HK-2 (cell line): ENCODE measurements at regions not wholly inside any gene's neighbourhood (a gene's known extent, or its start where the extent isn't known, plus 50 kb on each side); places are given as distances from the start of the nearest gene placed in this dataset.
"Not testable (repeated sequence)": the region's sequence is repeated elsewhere in the genome, so short reads cannot be mapped to it uniquely, and the experiment has no call there.

Experiments used
- DNase-seq: peaks from one replicate; pipeline ENCODE4 v3.0.0-alpha.2; 2018; ENCODE audit not compliant: unreplicated experiment

GRCh38 chr14:61602003-61602732 is 93.1 kb upstream of the HIF1A start:
- DNase-seq, result no peak

GRCh38 chr14:61602733-61603077 is 92.6 kb upstream of the HIF1A start:
- no peak for DNase-seq

GRCh38 chr14:61603736-61604135 is 91.6 kb upstream of the HIF1A start:
- DNase-seq, result no peak

GRCh38 chr14:61607570-61608244 is 87.6 kb upstream of the HIF1A start:
- DNase-seq, result no peak

DNA sequence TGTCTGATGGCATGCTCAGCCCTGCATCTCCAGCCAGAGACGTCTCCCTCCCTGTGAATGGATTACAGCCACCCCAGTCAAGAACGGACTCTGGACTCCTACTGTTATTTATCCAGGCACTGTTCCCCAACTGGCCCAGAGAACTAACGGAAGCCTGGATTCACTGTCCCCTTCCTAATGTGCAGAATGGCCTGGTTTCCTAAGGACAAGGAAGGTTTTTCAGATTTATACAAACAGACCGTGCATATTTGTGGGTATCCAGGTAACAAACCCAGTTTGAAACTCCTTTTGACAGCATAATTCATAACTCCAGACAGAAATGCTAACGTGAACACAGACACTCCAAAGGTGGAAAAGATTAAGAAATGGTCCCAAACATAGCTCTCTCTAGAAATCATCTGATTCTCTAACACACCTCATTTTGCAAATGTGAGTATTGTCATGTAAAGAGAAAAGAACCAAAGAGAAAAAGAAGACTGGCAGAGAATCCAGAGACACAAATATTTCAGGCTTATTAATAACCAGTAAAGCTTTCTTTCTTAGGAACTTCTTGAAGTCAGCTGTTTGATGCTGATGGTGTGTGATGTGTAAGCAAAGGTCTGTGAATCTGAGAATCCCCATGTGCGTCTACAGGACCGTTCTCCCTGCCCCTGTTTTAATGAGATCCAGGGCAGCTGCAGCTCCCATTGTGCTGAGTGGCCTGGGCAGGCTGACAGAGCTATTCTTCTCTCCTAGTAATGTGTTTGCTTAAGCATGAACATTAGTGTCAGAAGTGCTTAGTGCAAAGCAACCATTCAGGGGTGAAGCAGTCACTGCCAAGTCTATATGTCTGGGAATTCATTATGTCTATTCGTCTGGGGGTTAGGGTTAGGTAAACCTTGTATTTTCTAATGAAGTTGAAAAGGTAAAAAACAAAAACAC is 86.8 kb upstream of the HIF1A start:
- DNase-seq, result no peak

DNA sequence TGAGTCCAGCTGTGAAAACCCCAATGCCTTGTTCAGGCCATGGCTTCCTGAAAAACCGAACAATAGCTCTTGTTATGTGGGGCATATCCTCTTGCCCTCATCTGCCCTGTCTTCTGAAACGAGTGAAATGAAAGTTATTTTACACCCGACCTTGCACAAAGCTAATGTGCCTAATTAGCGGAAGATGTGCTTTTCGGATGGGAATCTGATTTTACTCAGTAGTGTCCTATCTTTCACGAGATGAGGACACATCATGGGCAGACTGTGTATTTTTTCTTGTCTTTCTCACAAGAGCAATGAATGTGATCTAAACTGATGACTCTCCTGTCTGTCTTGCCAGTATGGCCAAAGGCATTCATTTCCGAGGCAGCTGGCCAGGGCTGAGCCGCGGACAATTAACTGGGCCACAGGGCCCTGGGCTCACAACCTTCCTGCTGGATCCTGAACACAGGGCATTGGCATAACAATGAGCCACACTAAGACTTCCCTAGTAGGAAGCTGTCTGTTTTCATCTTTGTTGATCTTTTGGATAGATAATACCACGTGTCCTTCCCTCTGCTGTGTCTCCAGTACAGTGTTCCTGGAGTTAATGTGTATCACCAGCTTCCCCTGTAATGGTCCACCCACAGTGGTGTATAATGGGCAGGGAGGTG is 86.0 kb upstream of the HIF1A start:
- DNase-seq, result no peak

DNA sequence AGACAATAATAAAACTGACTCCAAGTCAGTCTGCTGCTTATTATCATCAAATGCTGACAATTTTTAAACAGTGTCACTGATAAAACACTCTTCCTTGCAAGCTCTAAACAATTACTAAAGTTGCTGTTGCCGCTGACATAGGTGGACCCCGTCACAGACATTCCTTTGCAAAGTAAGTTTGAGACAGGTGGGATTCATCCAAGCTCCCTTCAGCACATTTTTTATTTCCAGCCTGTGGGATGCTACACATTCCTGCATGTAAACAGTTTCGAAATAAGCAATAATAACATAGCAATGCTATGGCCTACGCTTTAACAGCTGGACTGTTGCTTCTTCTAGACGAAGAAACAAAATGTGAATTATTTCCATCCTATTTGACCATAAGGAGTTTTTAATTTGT is 85.4 kb upstream of the HIF1A start:
- no peak for DNase-seq

GRCh38 chr14:61610900-61611299 is 84.4 kb upstream of the HIF1A start:
- no peak for DNase-seq

- DNase-seq, result no peak
These were observed 83.3 kb upstream of the HIF1A start for GRCh38 chr14:61611880-61612630.

DNA sequence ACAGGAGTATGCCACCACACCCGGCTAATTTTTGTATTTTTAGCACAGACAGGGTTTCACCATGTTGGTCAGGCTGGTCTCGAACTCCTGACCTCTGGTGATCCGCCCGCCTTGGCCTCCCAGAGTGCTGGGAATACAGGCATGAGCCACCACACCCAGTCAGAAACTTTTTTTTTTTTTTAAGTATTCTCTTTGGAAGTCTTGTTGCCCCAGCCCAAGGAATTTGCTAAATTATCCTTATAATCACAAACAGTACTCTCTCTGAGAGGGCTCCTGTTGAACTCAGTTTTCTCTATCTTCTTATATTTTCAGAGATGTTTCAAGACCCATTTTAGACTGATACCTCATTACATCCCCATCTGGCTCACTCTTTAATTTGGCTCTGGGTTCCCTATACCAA is 82.3 kb upstream of the HIF1A start:
- DNase-seq, result not testable (repeated sequence)

DNA sequence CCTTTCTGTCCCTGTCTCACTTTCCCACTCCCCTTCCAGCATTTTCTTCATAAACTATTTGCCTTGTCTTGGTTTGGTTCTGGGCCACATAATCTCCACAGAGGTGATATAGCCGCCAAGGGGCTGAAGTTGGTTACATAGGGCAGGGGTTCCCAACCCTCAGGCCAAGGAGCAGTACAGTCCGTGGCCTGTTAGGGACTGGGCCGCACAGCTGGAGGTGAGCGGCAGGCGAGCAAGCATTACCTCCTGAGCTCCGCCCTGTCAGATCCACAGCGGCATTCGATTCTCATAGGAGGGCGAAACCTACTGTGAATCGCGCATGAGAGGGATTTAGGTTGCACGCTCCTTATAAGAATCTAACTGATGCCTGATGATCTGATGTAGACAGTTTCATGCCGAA is 80.6 kb upstream of the HIF1A start:
- no peak for DNase-seq

DNA sequence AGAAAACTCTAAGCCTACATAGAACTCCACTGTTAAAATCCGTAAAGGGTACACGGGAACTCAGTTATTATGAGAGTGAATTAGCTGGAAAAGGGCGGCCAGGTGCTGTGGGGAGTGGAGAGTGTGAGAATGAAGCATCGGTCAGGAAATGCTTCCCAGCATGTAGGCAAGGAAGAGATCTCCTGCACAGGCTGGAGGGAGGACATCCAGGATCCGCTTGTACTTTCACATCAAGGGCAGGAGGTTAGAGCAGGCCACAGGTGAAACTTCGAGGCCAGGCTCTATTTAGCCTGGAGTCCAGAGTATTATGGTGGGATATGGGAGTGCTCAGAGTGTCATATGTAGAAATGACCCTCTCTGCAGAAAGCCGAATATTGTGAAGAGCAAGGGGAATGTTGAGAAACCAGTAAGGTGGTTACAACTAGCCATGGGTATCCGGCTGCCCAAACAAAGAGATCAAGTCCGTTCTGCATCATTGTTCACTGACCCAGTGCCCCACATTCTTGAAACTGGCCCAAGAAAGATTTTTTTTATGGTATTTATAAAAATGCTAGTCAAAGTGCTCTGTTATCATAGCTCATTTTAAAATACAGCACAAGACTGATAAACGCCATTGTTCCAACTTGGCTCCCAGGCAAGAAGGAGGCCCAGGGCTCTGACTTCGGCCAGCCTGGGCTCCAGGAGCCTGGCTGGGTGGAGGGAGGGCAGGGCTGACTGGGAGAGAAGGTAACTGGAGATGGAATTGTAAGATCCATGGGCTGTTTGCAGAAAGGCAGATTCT is 79.4 kb upstream of the HIF1A start:
- peak; percentile 49 for DNase-seq

DNA sequence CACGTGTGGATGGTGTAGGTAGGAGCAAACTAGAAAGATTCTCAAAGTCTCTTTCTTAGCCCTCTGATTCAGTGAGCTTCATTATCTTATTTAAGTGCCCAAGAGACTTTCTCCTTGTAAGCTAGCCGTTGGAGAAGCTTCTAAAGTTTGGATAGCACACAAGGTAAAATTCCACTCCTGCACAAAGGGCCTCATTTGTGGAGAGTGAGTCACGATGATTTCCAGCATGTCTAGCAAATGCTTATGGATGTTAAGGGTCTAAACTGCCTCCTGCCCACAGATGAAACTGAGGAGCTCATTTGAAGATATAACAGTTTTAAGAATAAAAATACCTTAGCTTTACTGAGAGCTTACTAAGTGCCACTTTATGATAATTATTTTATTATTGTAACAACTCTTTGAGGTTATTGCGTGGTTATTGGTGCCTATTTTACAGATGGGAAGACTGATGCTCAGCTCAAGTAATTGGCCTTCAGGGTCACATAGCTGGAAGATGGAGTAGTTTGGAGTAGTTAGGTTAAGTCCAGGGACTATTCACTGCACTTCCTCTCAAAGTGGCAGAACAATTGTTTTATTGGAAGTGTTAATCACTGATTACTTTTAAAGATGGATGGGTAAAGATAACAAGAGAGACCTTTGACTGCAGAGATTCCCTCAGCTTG is 78.7 kb upstream of the HIF1A start:
- peak; percentile 35 for DNase-seq

DNA sequence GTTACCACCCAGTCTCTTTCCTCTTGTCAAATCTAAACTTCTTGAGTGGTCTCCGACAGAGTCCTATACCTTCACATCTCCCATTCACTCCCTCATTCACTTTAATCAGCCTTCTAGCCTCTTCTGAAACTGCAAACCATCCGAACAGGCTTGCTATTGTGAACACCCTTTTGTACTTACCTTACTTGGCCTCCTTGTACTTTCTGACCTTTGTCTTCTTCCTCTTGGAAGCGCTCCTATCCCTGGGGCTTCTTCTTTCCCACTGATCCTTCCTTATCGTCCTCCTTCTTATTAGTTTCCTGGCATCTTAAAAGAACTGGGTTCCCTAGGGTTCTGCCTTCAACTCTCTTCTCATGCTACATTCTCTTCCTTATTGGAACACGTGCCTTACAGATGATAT is 76.9 kb upstream of the HIF1A start:
- no peak for DNase-seq

DNA sequence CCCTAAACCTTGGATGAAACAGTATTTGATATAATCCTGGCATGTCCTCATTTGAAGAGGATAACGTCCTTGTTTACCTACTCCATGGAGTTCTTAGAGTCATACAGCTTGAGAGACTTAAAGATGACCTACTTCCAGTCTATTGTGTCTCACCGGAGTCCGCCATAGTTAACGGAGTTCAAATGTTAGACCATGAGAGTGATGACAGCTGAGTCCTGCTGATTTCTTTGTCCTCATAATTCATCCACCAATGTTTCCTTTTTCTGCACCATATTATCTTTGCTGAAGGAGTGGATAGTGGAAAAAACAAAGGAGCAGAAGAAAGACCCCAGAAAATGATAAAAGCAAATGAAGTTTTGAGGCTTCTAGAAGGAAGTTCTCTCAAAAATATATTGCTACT is 75.8 kb upstream of the HIF1A start:
- no peak for DNase-seq

- no peak for DNase-seq
These were observed 75.0 kb upstream of the HIF1A start for GRCh38 chr14:61620130-61620946.

- no peak for DNase-seq
These were observed 73.9 kb upstream of the HIF1A start for GRCh38 chr14:61621444-61621843.

DNA sequence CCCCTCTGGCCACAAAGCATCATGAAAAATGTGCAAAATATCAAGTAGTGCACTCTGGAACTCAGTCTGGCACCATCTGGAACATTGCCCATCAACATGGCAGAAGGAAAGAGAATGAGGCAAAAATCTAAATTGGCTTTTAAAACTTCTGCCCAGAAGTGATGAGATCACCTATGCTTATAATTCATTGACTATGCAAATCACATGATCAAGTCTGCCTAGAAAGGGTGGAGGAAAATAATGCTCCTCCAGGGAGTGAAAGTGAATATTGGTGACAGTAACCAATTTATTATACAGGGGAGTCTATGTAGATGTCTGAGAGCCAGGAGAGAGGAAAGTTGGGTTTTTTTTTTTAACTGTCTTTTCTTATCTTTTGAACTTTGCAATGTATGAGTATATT is 73.3 kb upstream of the HIF1A start:
- DNase-seq, result no peak

DNA sequence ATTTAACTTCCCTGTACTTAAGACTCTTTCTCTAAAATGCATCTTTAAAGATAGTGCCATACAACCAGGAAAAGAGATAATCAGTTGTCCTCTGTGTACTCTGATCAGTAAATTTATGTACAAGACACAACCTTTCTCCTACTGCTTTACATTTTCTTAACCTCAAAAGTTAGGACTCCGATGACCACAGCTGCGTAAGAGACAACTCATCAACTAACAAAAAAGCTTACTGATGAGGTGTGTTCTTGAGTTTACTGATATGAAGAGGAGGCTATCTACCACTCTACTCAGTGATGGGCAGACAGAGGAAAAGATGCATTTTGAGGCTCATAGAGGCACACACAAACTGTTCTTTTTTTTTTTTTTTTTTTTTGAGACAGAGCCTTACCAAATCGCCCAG is 71.4 kb upstream of the HIF1A start:
- DNase-seq, result no peak
